Trophoblast cell (in vitro differentiated cells and primary cell): ENCODE measurements at regions not wholly inside any gene's neighbourhood (a gene's known extent, or its start where the extent isn't known, plus 50 kb on each side); places are given as distances from the start of the nearest gene placed in this dataset.

Experiments used
- DNase-seq, 2 donors: peaks; one replicate each; pipeline ENCODE4 v3.0.0-alpha.2; 2016
- H2AFZ ChIP-seq: 2 replicates; pipeline ENCODE4 v1.6.1; 2013; ENCODE audit warnings: low read length, moderate library complexity, mild to moderate bottlenecking; ENCODE audit not compliant: insufficient read depth, poor library complexity
- H2AK5ac ChIP-seq: 2 replicates; pipeline ENCODE4 v1.6.1; 2013; ENCODE audit warnings: mild to moderate bottlenecking, low read length
- H2BK120ac ChIP-seq: 2 replicates; pipeline ENCODE4 v1.6.1; 2013; ENCODE audit warnings: low read length, mild to moderate bottlenecking, moderate library complexity; ENCODE audit not compliant: insufficient read depth, poor library complexity
- H2BK12ac ChIP-seq: 2 replicates; pipeline ENCODE4 v1.6.1; 2013; ENCODE audit warnings: mild to moderate bottlenecking, low read length, moderate library complexity
- H2BK5ac ChIP-seq: 2 replicates; pipeline ENCODE4 v1.6.1; 2013; ENCODE audit warnings: low read length, low read depth, moderate library complexity, mild to moderate bottlenecking; ENCODE audit not compliant: poor library complexity
- H3K14ac ChIP-seq: 2 replicates; pipeline ENCODE4 v1.6.1; 2013; ENCODE audit warnings: mild to moderate bottlenecking, low read length
- H3K18ac ChIP-seq: 2 replicates; pipeline ENCODE4 v1.6.1; 2013; ENCODE audit warnings: mild to moderate bottlenecking, low read length
- H3K23ac ChIP-seq: 2 replicates; pipeline ENCODE4 v1.6.1; 2013; ENCODE audit warnings: low read length
- H3K27ac ChIP-seq: 2 replicates; pipeline ENCODE4 v1.5.1; 2013; ENCODE audit warnings: low read depth, mild to moderate bottlenecking, inconsistent platforms, low read length, moderate library complexity
- H3K27me3 ChIP-seq: 2 replicates; pipeline ENCODE4 v1.6.1; 2013; ENCODE audit warnings: inconsistent platforms, mild to moderate bottlenecking, low read length, moderate library complexity; ENCODE audit not compliant: insufficient read depth
- H3K36me3 ChIP-seq, 2 experiments: 1 replicate in 1 of 2; 2 replicates in 1 of 2; pipeline ENCODE4 v1.6.1; 2013; ENCODE audit warnings: low read length in 2 of 2, mild to moderate bottlenecking in 2 of 2, moderate library complexity in 1 of 2; ENCODE audit not compliant: insufficient read depth in 2 of 2, control insufficient read depth in 1 of 2
- H3K4ac ChIP-seq: 2 replicates; pipeline ENCODE4 v1.6.1; 2013; ENCODE audit warnings: low read depth, mild to moderate bottlenecking, low read length, moderate library complexity
- H3K4me1 ChIP-seq, 2 experiments: 1 replicate in 1 of 2; 2 replicates in 1 of 2; pipeline ENCODE4 v1.6.1; 2013; ENCODE audit warnings: low read length in 2 of 2, mild to moderate bottlenecking in 2 of 2, moderate library complexity in 1 of 2; ENCODE audit not compliant: insufficient read depth in 2 of 2, control insufficient read depth in 1 of 2
- H3K4me2 ChIP-seq: 2 replicates; pipeline ENCODE4 v1.6.1; 2013; ENCODE audit warnings: inconsistent platforms, mild to moderate bottlenecking, low read length, moderate library complexity
- H3K4me3 ChIP-seq: 2 replicates; pipeline ENCODE4 v1.5.1; 2013; ENCODE audit warnings: mild to moderate bottlenecking, low read depth, low read length, inconsistent platforms
- H3K79me1 ChIP-seq: one replicate; pipeline ENCODE4 v1.6.1; 2013; ENCODE audit warnings: low read length
- H3K79me2 ChIP-seq: 2 replicates; pipeline ENCODE4 v1.6.1; 2013; ENCODE audit warnings: low read length, mild to moderate bottlenecking; ENCODE audit not compliant: control insufficient read depth, insufficient read depth, poor library complexity
- H3K9ac ChIP-seq: 2 replicates; pipeline ENCODE4 v1.6.1; 2013; ENCODE audit warnings: mild to moderate bottlenecking, low read length
- H3K9me3 ChIP-seq: 2 replicates; pipeline ENCODE4 v1.6.1; 2013; ENCODE audit warnings: low read depth, mild to moderate bottlenecking, control low read depth, inconsistent platforms, low read length; ENCODE audit not compliant: insufficient read depth
- H4K12ac ChIP-seq: 2 replicates; pipeline ENCODE4 v1.6.1; 2013; ENCODE audit warnings: low read depth, mild to moderate bottlenecking, low read length, moderate library complexity
- H4K8ac ChIP-seq: 2 replicates; pipeline ENCODE4 v1.6.1; 2013; ENCODE audit warnings: low read depth, mild to moderate bottlenecking, low read length, moderate library complexity
- H4K91ac ChIP-seq: one replicate; pipeline ENCODE4 v1.6.1; 2013; ENCODE audit warnings: low read depth, mild to moderate bottlenecking, low read length, moderate library complexity
- WGBS: extraction: QIAGEN DNeasy Blood & Tissue Kit; methylation state at CpG from one replicate; pipeline ENCODE4 v1.1.7; 2013; ENCODE audit warnings: missing lambda C conversion rate; ENCODE audit not compliant: insufficient read length, insufficient coverage; ENCODE audit errors: extremely low coverage; 5-methylcytosine and 5-hydroxymethylcytosine counted together

- H3K9ac ChIP-seq, result no peak overlapping the region
- no peak overlapping the region for H3K4me2 ChIP-seq
- no peaks in the 10 kb centered on the region for H3K79me2 ChIP-seq
- H4K12ac ChIP-seq, result no peak overlapping the region
- no CpG with 5 or more reads among the region's 12 CpGs for WGBS
- H3K14ac ChIP-seq, result no peak overlapping the region
- no peaks in the 10 kb centered on the region for H3K9me3 ChIP-seq
- H2BK12ac ChIP-seq, result no peak overlapping the region
- H3K18ac ChIP-seq, result no peak overlapping the region
- no peak overlapping the region for H3K4ac ChIP-seq
- no peaks in the 10 kb centered on the region for H3K27me3 ChIP-seq
- H2BK120ac ChIP-seq, result no peak overlapping the region
- H3K36me3 ChIP-seq, result no peaks in the 10 kb centered on the region
- H3K4me3 ChIP-seq, result no peak overlapping the region
- H3K79me1 ChIP-seq, result peaks cover 3% of the 10 kb centered on the region
- no peak overlapping the region for H2BK5ac ChIP-seq
- H4K91ac ChIP-seq, result no peak overlapping the region
- no peak overlapping the region for H3K23ac ChIP-seq
- DNase-seq, result no peak
- H2AK5ac ChIP-seq, result no peak overlapping the region
- H3K4me1 ChIP-seq, result peaks cover 1 to 4% of the 10 kb centered on the region in 2 experiments
- H4K8ac ChIP-seq, result no peak overlapping the region
- H2AFZ ChIP-seq, result no peak overlapping the region
- no peak overlapping the region for H3K27ac ChIP-seq
Observed at GRCh38 chrX:134737721-134738369, 59.2 kb downstream of the PABIR2 start.

GRCh38 chrX:134737061-134737460 lies 59.9 kb downstream of the PABIR2 start:
- Histone ChIP-seq H3K4me3 (no peak overlapping the region), H3K14ac (no peak overlapping the region), H3K18ac (no peak overlapping the region)

GRCh38 chrX:134736356-134736755 lies 60.6 kb downstream of the PABIR2 start:
- no peak overlapping the region for H2BK5ac ChIP-seq
- no peak overlapping the region for H4K12ac ChIP-seq
- peaks cover 3 to 4% of the 10 kb centered on the region in 2 experiments for H3K4me1 ChIP-seq
- no peak overlapping the region for H4K8ac ChIP-seq
- H3K23ac ChIP-seq, result no peak overlapping the region
- no peaks in the 10 kb centered on the region for H3K36me3 ChIP-seq
- no peak overlapping the region for H3K4ac ChIP-seq
- H3K9ac ChIP-seq, result no peak overlapping the region
- H3K27ac ChIP-seq, result no peak overlapping the region
- H4K91ac ChIP-seq, result no peak overlapping the region
- H3K4me2 ChIP-seq, result no peak overlapping the region
- H2AK5ac ChIP-seq, result no peak overlapping the region
- H3K9me3 ChIP-seq, result no peaks in the 10 kb centered on the region
- no peaks in the 10 kb centered on the region for H3K27me3 ChIP-seq
- no peak overlapping the region for H2BK120ac ChIP-seq
- no peak overlapping the region for H3K14ac ChIP-seq
- no peak overlapping the region for H3K4me3 ChIP-seq
- peaks cover 3% of the 10 kb centered on the region for H3K79me1 ChIP-seq
- H2BK12ac ChIP-seq, result no peak overlapping the region
- no peak for DNase-seq
- H3K79me2 ChIP-seq, result no peaks in the 10 kb centered on the region
- WGBS, result no CpG with 5 or more reads among the region's 7 CpGs
- H2AFZ ChIP-seq, result no peak overlapping the region
- no peak overlapping the region for H3K18ac ChIP-seq

More at GRCh38 chrX:134737061-134737460, 59.9 kb downstream of the PABIR2 start:
- peaks cover 3 to 4% of the 10 kb centered on the region in 2 experiments for H3K4me1 ChIP-seq
- no peak overlapping the region for H4K8ac ChIP-seq
- no peak overlapping the region for H4K91ac ChIP-seq
- H2AK5ac ChIP-seq, result no peak overlapping the region
- no peaks in the 10 kb centered on the region for H3K9me3 ChIP-seq
- no peak overlapping the region for H4K12ac ChIP-seq
- no peaks in the 10 kb centered on the region for H3K27me3 ChIP-seq
- no peaks in the 10 kb centered on the region for H3K36me3 ChIP-seq
- peaks cover 3% of the 10 kb centered on the region for H3K79me1 ChIP-seq
- no peak overlapping the region for H3K4ac ChIP-seq
- H2BK5ac ChIP-seq, result no peak overlapping the region
- no peak overlapping the region for H3K9ac ChIP-seq
- H2BK120ac ChIP-seq, result no peak overlapping the region
- no peak overlapping the region for H3K4me2 ChIP-seq
- H2BK12ac ChIP-seq, result no peak overlapping the region
- H3K23ac ChIP-seq, result no peak overlapping the region
- WGBS, result no CpG with 5 or more reads among the region's 6 CpGs
- H3K27ac ChIP-seq, result no peak overlapping the region
- H3K79me2 ChIP-seq, result no peaks in the 10 kb centered on the region
- DNase-seq, result no peak
- H2AFZ ChIP-seq, result no peak overlapping the region

GRCh38 chrX:134735015-134735414 lies 62.0 kb downstream of the PABIR2 start:
- Histone ChIP-seq H3K9me3 (no peaks in the 10 kb centered on the region), H3K36me3 (no peaks in the 10 kb centered on the region)
- no CpG with 5 or more reads among the region's 2 CpGs for WGBS

More at GRCh38 chrX:134735015-134735414, 62.0 kb downstream of the PABIR2 start:
- Histone ChIP-seq H2BK120ac (no peak overlapping the region), H3K4ac (no peak overlapping the region), H2AK5ac (no peak overlapping the region), H2BK5ac (no peak overlapping the region), H3K79me2 (no peaks in the 10 kb centered on the region), H4K91ac (no peak overlapping the region), H3K18ac (no peak overlapping the region), H3K14ac (no peak overlapping the region), H3K23ac (no peak overlapping the region), H3K9ac (no peak overlapping the region), H3K79me1 (peaks cover 3% of the 10 kb centered on the region), H3K27me3 (no peaks in the 10 kb centered on the region), H2AFZ (no peak overlapping the region), H3K4me1 (peaks cover 3 to 4% of the 10 kb centered on the region in 2 experiments), H3K4me2 (no peak overlapping the region), H4K12ac (no peak overlapping the region), H4K8ac (no peak overlapping the region), H2BK12ac (no peak overlapping the region), H3K27ac (no peak overlapping the region), H3K4me3 (no peak overlapping the region)
- no peak for DNase-seq
